HG03521 (cell line): ENCODE measurements at regions not wholly inside any gene's neighbourhood (a gene's known extent, or its start where the extent isn't known, plus 50 kb on each side); places are given as distances from the start of the nearest gene placed in this dataset.

Experiments used
- ATAC-seq: cut with Tn5 transposase; IDR thresholded peaks from one replicate; pipeline ENCODE4 v1.9.1; 2021; ENCODE audit warnings: mild to moderate bottlenecking, moderate library complexity; ENCODE audit not compliant: unreplicated experiment

DNA sequence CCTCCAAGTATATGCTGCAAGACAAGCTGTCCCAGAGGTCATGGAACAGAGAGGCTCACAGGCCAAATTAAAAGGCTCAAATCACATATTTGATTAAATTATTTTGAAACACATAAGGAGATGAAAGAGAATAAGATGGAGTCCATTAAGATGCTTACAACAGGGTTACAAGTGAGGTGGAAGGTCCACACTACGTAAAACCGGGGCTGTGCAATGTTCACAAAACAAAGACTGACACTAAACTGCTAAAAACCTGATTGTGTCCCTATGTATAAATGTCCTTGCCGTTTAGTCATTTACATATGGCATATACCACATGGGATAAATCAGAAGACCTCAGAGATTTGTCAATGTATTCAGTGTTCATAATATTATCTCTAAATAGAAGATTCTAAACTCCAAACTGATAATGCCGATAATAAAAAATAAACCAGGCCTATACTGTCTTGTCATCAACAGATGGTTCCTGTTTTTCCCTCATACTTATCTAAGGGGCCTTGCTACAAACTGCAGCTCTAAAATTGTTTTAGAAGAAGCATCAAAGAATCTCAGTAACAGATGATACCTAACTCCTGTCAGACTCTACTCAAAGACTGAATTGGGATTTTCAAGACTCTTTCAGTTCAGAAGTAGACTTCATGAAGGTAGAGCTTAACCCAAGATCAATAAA, 51.8 kb upstream of the RIPOR2 start:
- ATAC-seq: no peak

DNA sequence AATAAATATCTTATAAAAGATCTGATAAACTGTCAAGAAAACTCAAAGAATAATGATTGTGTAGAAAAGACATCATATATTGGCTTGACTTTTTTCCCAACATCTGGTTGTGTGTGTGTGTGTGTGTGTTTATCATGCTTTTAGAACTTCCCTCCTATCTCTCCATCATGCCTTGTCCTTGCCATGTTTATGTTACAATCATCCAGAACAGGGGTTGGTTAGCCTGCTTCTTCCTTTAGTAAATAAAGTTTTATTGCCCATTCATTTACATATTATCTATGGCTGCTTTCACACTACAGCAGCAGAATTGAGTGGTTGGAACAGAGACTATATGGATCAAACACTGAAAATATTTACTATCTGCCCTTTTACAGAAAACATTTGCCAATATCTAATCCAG, 52.8 kb upstream of the RIPOR2 start:
- no peak for ATAC-seq

DNA sequence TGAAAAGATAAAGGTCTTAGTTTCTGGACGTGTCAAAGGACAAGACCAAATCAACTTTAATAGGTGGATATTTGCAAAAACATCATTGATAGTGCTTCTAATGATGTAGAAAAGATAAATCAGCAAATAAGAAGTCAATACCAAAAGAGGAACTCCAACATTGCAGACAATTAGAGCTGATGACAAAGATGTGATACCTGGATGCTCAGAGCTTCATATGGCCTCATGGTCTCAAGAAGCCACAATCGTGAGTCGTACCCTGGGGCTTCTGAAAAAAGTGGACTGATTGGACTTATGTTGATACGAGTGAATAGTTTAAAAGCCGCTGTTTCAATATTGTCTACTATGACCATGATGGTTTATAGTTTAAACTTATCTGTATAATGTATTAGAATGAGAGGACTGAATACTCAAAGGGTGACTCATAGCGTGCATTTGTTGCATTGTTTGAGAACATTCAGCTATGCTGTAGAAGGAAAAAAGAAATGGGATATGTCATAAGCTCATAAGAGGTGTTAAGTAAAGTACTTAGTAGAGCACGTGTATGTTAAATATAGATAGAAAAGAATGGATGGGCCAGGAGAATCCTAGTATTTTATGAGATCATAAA, 54.6 kb upstream of the RIPOR2 start:
- no peak for ATAC-seq

DNA sequence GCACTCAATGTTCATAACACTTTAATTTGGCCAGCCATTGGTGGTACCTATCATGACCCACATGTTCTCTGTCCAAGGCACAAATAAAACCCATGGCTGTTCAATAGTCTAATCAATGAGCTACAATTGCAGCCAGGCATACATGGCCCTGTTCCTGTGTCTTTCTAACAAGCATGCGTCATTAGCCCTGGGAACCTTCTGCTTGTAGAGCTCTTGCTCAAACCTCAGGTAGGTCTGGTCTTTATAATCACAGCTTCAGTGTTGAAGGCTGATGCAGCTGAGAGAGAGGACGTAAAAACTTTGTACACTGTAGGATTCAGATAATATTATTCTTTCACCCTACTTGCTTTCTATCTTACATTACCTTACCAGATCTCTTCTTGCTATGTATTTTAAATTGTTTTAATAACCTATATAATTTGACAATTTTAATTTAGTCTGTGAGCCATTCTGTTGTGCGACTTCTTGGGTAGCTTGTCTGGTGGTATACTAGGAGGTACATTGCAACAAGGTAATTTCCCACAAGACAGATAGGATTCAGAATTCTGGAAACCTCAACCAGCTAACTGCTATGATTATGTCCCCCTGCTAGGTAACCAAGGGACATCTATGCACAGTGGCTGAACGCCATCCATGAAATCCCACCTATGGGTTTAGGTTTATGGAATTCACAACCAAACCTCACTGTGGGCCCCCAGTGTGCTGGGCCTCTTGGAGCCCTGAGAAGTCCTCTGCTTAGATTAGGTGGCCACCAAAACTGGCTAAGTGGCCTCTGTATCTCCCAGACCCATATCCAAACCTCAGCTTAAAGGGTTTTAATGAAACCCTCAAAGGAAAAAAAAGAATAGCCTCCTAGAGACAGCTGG, 55.4 kb upstream of the RIPOR2 start:
- ATAC-seq: no peak

DNA sequence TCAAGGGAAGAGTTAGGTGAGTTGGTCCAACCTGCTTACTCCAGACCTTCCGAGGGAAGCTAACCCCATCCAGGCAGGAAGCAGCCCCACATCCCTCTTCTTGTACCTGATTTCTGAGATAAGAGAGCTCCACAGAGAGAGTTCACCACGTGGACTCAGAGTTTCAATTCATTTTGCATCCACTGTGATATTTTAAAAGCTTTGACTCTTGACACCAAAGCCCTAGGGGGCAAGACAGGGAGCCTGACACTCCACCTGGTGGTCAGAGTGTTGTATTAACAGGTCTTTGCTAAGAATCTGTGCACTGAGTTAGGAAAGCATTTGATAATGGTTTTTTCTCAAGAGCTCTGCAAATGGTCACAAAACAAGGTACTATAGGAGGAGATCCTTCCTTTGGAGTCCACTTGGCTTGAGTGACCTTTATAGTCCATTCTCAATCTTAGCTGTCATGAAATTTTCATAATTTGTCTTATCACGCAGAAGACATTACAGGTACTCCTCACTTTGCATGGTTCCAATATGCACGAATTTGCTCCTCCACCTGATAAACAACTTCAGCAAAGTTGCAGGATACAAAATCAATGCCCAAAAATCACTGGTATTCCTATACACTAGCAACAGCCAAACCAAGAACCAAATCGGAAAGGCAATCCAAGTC, 56.2 kb upstream of the RIPOR2 start:
- ATAC-seq: peak; percentile 90

DNA sequence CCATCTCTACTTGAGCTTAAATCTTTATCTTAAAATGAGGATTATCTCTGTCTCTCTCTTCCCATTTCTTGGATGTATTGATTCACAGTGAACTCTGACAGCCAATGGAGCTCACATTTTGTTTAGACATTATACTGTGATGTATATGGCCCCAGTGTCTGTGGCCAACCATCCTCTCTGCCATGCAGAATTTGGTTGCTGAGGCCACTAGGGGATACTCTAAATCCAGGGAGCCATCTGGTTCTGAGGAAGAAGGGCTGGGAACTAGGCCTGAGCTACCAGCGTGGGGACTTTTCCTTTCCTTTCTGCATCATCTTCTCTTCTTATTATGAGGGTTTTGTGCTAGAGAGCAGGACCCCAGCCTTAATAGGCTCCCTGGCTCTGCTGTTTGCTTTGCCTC, 59.1 kb upstream of the RIPOR2 start:
- ATAC-seq: no peak

DNA sequence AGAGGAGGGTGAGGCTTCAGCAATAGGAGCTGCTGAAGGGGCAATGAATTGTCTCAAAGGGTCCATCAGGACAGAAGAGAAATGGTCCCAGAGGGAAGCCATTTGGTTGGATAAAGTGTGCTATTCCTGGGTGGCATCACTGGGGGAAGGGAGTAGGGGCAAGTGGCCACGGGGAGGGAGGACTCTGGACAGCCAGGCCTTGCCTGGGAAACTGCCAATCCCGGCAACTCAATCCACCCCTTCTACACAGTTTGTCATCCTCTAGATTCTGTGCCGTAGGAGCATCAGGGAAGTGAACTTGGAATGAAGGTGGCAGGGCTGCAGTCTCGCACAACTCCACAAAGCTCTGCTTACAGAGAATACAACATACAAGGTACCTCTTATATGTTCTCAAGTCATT, 59.5 kb upstream of the RIPOR2 start:
- no peak for ATAC-seq

DNA sequence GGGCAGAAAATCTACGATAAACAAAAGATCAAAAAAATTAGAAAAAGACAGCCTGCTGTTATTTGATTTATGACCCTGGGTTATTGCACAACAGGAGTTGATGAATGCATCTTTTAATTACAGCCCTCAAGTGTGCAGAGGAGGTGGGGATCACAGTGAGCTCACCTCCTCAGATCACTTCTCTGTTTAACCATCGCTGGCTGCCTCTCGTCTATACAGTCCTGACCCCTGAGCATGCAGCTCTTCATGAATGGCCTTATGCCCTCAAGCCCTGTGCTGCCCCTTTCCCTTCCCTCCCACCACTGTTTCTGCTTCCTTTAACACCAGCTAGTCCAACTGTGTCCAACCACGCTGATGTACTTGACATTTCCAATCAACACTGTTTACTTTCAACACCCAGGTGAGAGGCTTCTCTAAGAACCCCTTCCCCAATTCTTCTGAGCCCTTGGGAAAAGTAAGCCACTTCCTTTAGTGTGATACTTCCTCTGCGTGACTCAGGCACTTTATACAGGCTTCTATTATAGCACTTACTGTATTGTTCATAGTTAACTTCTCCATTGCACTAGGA, 60.6 kb upstream of the RIPOR2 start:
- no peak for ATAC-seq

DNA sequence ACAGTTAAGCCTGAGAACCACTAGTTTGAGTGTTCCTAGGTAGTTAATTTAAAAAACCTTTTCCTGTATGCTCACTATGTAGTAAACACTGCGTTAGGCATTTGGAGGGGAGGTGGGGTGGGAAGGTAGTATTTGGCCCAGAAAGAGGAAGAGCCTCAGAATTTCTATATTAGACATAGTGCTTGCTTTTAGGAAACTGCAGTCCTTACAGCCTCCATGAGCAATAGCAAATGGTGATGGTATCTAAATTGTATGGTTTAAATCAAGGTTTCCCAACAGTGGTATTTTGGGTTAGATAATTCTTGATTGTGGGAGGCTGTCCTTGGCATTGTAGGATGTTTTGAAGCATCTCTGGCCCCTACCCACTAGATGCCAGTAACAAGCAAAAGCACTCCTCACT, 61.5 kb upstream of the RIPOR2 start:
- ATAC-seq: no peak

DNA sequence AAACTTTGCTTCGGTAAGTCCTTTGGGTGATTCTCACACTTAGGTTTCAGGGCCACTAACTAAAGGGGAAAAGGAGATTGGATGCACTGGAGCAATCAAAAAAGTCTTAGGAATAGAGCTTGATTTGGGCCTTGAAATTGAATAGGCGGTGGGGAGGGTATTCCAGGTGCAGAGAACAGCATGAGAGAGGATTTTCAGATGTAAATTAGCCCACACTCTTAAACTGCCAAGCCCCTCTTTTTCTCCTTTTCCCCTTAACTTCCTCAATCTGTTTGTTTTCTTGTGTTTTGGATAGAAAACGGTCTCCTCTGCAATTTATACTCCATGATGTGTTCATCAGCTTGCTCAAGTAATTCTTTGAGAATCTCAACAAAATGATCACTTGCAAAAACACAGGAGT, 62.1 kb upstream of the RIPOR2 start:
- no peak for ATAC-seq

DNA sequence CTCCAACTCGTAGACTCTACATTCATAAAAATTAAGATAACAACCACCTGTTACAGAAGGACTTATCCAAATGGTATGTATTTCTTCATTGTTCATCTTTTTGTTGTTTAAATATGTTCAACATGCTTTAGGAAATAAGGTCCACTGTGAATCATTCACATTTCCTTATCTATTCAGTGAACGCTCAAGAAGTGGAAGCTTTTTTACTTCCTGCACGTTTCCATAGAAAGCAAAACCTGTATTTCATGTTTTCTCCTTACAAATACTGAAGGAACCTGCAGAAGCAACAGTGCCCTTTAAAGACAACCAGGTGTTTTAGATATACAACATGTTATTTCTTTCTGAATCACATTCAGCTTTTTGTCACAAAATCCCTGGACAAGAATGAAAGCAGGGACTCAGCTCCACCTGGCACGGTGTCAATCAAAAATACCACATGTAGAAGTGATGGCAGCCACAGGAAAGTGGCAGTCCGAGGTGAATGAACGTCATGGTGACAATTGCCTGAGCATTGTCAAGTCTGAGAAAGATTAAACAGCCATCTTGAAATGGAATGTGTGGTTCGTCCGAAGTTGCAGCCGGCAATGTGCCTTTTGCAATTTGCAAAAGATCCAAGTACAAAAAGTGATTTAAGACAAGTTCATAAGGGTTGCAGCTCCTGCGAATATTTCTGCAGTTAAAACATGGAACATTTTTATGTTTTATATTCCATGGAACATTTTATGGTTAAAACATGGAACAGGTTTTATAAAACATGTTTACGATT, 66.7 kb upstream of the RIPOR2 start:
- ATAC-seq: no peak

DNA sequence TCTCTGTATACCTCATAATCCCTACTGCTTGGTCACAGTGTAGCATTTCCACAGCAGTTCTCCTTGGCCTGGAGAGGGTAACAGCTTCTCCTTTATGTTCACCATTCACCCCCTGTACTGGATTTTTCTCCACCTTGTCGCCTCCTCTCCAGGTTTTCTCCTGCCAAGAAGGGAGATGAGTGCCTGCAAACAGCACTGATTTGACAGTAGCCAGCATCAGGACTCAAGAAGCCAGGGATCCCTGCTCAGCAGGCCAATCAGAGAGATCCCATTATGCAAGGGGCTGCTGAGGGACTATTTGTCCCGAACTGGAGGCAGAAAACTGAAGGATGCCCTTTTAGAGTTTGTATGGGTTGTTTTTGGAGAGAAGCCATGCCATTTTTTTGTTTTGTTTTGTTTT, 68.6 kb upstream of the RIPOR2 start:
- ATAC-seq: no peak

DNA sequence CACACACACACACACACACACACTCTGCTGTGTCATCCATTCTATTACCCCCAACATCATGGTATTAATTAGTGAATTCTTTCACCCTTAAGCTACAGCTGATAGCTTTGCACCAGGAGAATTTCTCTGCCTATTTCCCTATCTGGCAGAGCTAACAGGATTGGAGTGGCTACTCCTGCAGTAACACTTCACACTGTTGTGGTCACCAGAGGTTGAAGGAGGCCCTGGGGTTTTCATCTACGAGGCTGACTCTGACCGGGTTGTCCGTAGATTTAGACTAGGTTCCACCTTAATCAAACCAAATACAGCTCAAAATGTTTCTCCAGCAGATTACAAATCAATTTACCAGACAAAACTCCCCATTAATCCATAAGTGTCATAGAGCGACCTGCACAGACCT, 69.2 kb upstream of the RIPOR2 start:
- ATAC-seq: no peak

DNA sequence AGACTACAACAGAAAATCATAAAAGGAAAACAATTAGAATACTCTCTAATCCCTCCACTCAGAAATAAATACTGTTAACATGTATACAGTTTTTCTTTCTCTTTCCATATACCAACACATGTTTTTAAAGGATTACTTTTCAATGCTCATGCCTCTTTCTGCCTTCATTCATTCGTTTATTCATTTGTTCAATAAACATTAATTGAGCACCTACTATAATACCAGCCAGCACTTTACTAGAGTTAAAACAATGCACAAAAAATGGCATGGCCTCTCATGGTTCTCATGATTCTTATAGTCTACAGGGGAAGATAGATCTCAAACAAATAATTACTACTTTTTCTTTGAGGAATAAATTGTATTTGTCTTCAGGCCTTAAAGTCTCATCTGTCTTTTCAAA, 70.3 kb upstream of the RIPOR2 start:
- ATAC-seq: no peak

DNA sequence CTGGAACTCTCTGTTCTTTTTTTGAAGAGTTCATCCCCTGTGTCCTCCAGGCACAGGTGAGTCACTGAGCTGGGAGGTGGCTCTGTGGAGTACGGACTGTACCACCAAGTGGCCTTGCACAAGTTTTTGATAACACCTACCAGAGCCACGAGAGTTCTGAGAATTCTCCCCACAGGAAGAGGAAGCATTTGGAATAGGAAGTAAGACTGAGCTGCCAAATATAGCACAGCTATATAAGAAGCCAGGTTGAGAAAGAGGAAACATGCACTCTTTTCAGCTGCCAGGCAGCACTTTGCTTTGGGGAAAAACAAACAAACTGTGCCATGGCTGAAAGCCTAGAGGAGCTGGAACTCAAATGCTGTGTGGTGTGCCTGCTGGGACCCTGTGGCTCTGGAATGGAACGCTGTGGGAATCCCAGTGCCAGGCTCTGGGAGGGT, 70.8 kb upstream of the RIPOR2 start:
- ATAC-seq: no peak

DNA sequence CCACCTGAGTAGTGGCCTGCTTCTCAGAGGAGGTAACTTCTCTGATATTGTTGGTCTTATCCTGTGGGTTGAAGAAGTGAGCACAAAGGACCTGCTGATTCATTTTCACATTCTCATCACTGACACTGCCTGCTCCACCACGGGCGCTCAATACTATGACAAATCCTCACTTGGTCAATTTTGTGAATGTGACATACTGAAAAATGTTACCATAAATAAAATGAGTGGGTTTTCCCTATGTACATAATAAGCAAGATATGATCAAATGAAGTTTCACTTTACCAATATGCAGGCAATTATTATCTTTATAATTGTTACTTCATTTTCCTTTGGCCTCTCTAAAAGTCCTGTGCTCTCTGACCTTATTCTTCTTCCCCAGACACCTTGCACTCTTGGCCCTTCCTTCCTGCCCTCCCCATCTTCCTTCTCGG, 71.5 kb upstream of the RIPOR2 start:
- ATAC-seq: no peak

DNA sequence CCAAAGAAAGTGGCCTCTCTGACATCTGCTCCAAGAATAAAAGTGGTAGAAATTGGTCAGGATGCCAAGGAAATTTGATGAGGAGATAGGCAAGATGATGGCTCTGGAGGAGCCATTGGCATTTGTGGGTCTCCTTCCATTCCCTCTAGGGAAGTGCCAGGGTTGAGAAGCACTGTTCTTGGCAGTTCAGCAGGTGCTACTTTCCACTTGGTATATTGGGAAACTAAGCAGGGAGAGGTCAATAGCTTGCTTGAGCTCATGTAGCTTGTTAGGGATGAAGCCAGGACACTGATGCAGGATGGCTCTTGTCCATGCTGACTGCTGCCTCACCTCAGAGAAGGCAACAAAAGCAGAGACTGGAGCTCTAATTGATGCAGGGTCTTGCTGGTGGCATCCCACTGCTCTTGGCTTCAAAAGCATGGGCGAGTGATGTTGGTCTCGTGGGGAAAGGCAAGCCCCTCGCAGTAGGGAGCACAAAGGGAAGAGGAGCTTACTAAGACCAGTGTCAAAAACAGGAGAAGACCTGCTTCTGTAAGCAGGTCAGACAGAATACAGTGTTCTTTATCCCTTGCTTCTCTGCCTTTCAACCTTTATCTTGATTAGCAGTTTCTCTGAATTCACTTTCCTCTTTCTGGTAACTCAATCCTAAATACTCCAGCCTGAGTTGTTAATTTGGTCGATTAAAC, 73.1 kb upstream of the RIPOR2 start:
- no peak for ATAC-seq

DNA sequence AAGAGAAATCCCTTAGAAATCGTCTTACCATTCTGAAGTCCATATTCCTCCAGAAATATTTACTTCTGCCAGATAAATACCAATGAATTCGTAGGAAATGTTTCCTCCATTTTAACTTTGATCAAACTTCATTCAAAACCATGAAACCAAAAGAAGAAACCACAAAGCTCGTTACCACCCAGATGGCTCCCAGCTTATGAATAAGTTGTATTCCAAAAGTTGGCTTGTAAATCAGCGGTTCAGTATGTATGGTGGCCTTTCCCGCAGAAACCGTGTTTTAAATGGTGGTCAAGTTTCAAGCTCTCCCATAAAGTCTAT, 73.6 kb upstream of the RIPOR2 start:
- ATAC-seq: no peak

DNA sequence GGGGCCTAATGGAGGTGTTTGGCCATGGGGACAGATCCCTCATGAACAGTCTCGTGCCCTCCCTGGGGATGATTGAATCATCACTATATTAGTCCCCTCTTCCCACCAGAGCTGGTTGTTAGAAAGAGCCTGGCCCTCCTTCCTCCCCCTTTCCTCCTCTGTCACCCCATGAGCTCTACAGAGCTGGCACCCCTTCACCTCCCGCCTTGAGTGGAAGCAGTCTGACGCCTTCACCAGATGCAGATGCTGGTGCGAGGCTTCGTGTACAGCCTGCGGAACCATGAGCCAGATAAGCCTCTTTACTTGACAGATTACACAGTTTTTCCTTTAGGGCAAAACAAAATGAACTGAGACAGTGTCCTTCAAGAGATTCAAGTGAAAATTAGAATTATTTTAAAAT, 74.4 kb upstream of the RIPOR2 start:
- no peak for ATAC-seq
